NCI-H1092 (cell line): ENCODE measurements at regions not wholly inside any gene's neighbourhood (a gene's known extent, or its start where the extent isn't known, plus 50 kb on each side); places are given as distances from the start of the nearest gene placed in this dataset.
"Not testable (repeated sequence)": the region's sequence is repeated elsewhere in the genome, so short reads cannot be mapped to it uniquely, and the experiment has no call there.

Source experiments
- DNase-seq: peaks from one replicate; lab custom pipeline; 2025; lab: John Stamatoyannopoulos, UW

- not testable (repeated sequence) for DNase-seq
Measured at GRCh38 chr1:146281522-146281921, 52.7 kb upstream of the NOTCH2NLA start.

GRCh38 chr1:146278758-146279157 is 49.9 kb upstream of the NOTCH2NLA start:
- DNase-seq, result not testable (repeated sequence)
